HepG2 (cell line): ENCODE measurements at regions not wholly inside any gene's neighbourhood (a gene's known extent, or its start where the extent isn't known, plus 50 kb on each side); places are given as distances from the start of the nearest gene placed in this dataset.

Source experiments
- ATF7 ChIP-seq, 2 experiments: fragments of 450-650 bp in 1 of 2; sonication (generic) in 1 of 2; formaldehyde crosslinking in 1 of 2; IDR thresholded peaks; 2 replicates each; pipeline versions ENCODE4 v1.4.0 to v1.6.1; 2016 to 2020; ENCODE audit warnings: antibody characterized with exemption in 1 of 2, mild to moderate bottlenecking in 1 of 2, missing genetic modification reagents in 1 of 2
- IRF2 ChIP-seq: IDR thresholded peaks from 2 replicates; pipeline ENCODE4 v1.6.1; 2018; ENCODE audit warnings: missing genetic modification reagents, missing compliant biosample characterization
- NAIF1 ChIP-seq: sonication (generic); formaldehyde crosslinking; IDR thresholded peaks from 2 replicates; pipeline ENCODE4 v1.5.0; 2020; ENCODE audit warnings: mild to moderate bottlenecking, missing genetic modification reagents, borderline replicate concordance
- PAF1 ChIP-seq: IDR thresholded peaks from 2 replicates; pipeline ENCODE4 v1.6.1; 2016; ENCODE audit warnings: missing genetic modification reagents, missing compliant biosample characterization
- POLR2AphosphoS5 ChIP-seq: IDR thresholded peaks from 2 replicates; pipeline ENCODE4 v1.6.1; 2012; ENCODE audit warnings: low read depth, low read length
- ZNF512B ChIP-seq: sonication (generic); formaldehyde crosslinking; IDR thresholded peaks from 2 replicates; pipeline ENCODE4 v1.5.1; 2020; ENCODE audit warnings: missing genetic modification reagents, mild to moderate bottlenecking, borderline replicate concordance

- TF ChIP-seq IRF2 (CRISPR knock-in tag) (no peak), POLR2AphosphoS5 (no peak), ZNF512B (no peak), NAIF1 (no peak), PAF1 (CRISPR knock-in tag) (no peak), ATF7 (IDR thresholded peaks at IDR 0.05) (no peak), ATF7 (CRISPR knock-in tag; IDR thresholded peaks at IDR 0.05) (no peak)
Measured at GRCh38 chr5:89826938-89827337, 582.6 kb downstream of the CETN3 start.
